GM12874 (cell line): ENCODE measurements at regions not wholly inside any gene's neighbourhood (a gene's known extent, or its start where the extent isn't known, plus 50 kb on each side); places are given as distances from the start of the nearest gene placed in this dataset.

Experiments
- TF ChIP-seq, protein P1 (sequence below): IDR thresholded peaks from 2 replicates; pipeline ENCODE4 v1.5.1; 2011; ENCODE audit warnings: low read depth, mild to moderate bottlenecking, control low read depth, low read length, moderate library complexity; ENCODE audit not compliant: insufficient read depth

DNA sequence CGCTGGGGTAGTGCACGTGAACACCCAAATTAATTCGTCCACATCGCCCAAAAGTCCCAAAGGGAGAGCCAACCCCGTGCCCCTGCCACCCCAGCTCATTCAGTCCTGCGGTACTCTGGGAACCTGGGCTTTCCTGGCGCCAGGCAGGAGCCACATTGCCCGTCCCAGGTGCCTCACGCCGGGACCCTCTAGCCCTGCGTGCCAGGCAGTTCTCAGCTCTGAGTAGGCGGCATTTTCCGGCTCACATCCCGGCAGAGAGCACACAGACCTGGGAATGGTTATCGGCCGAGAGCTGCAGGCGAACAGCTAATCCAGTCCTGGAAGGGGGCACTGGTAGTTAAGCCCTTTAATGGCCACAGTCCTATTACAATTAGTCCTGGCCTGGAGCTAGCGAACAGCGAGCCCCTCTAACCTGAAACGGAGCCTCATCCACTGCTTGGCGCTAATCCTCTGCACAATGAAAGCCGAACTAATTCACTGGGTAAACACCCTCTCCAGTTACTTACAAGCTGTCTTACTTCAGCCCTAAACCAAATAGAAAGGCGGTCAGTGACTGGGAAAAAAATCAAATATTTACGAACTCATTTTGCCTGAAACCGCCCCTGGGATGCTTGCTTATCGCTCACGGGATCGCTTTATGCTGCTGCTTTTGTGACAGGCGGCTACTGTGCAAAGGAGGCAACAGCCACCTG lies 254.6 kb upstream of the SOX14 start:
- TF ChIP-seq, protein P1, sequence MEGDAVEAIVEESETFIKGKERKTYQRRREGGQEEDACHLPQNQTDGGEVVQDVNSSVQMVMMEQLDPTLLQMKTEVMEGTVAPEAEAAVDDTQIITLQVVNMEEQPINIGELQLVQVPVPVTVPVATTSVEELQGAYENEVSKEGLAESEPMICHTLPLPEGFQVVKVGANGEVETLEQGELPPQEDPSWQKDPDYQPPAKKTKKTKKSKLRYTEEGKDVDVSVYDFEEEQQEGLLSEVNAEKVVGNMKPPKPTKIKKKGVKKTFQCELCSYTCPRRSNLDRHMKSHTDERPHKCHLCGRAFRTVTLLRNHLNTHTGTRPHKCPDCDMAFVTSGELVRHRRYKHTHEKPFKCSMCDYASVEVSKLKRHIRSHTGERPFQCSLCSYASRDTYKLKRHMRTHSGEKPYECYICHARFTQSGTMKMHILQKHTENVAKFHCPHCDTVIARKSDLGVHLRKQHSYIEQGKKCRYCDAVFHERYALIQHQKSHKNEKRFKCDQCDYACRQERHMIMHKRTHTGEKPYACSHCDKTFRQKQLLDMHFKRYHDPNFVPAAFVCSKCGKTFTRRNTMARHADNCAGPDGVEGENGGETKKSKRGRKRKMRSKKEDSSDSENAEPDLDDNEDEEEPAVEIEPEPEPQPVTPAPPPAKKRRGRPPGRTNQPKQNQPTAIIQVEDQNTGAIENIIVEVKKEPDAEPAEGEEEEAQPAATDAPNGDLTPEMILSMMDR, result no peak

DNA sequence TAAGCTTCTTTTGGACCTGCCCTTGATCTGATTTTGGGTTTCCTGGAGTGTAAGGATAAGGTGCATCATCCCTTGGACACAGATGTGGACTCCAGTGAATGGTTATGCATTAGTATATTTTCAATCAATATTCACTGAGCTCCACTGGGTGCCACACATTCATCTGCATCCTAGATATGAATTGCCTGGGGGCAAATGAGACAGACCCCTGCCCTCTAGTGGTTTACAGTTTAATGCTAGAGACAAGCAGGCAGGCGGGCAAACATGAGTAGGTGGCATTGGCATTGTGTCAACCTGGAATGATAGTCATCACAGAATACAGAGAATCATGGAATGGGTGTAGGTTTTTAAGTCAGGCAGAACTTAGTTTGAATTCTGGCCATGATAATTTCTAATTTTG lies 252.5 kb upstream of the SOX14 start:
- TF ChIP-seq, protein P1, result no peak

DNA sequence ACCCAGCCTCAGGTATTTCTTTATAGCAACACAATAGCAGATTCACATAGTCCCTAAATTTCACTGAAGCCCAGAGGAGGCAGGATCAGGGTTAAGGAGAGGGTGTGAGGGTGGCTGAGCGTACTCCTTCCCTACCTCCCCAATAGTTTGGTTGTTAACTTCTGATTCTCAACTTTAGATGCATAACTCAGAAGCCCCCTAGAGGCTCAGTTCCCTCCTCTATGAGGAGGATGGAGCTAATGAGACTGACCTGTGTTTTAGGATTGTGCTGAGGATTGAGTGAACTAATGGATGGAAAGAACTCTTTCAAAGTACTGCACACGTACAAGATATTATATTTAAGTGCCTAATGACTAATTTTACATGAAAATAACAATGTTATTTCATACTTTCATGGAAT lies 249.3 kb upstream of the SOX14 start:
- TF ChIP-seq, protein P1, result no peak

DNA sequence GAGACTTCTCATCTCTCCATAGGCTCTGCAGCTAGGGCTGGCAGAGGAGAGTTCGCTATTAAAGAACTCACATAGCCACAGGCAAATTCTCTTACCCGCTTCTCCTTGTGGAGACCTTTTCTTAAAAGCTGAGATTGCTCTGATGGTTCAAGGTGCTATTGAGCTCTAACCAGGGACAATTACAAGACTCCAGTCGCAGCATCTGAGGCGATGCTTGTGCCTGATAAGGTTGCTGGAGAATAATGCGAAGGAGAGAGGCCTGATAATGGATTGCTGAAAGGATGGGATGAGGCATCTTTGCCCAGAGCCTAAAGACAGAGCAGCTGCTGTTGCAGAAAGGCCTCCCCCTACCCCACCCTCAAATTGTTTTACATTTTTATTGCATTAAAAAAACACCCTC lies 244.5 kb upstream of the SOX14 start:
- TF ChIP-seq, protein P1, result no peak

DNA sequence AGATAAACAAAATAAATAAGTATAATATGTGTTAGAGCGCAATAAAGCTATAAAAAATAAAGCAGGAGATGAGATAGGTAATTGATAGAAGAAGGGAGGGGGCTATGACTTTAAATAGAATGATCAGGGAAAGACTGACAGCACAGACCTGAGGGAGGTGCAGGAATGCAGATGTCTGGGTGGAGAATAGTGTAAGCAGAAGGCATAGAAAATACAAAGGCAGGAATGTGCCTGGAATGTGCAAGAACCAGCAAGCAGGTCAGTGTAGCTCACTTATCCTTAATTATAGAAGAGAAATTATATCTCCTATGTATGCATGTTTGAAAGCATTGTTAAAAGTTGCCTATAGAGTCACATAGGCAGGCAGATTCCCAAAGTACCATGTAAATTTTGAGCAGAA lies 239.4 kb upstream of the SOX14 start:
- TF ChIP-seq, protein P1, result no peak

DNA sequence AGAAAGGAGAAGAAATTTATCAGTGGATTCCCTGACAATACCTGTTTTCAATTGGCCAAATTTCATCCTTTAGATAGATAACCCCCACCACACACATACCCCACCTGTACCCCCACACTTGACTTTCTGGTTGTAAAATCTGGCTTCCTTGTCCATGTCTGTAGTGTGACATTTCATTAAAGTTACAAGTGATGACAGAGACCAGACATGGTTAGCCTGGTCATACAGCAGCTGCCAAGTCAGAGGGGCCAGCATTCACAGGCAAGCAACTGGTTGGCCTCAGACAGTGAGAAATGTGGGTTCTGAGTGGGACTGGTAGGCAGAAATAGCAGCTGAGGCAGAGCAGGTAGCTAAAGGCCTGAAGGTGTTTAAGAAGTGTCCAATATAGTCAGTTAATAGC lies 238.6 kb upstream of the SOX14 start:
- TF ChIP-seq, protein P1, result no peak

DNA sequence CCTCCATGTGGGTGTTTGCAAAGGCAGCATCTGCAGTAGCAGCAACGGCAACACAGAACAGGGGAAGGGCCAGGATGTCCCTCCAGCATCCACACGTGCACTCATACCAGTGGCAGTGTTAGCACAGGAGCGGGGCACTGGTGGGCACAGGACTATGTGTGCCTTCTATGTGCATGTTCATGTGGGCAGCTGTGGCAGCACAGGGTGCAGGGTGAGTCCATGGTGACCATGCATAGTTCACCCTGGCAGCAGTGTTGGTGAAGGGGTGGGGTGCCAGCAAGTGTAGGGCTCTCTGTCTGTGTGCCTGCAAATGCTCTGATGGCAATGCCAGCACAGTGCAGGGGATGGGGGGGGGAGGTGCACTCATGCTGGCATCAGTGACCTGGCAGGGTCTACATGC lies 222.1 kb upstream of the SOX14 start:
- TF ChIP-seq, protein P1, result no peak
